ENCODE measurements at regions not wholly inside any gene's neighbourhood (a gene's known extent, or its start where the extent isn't known, plus 50 kb on each side); places are given as distances from the start of the nearest gene placed in this dataset.

DNA sequence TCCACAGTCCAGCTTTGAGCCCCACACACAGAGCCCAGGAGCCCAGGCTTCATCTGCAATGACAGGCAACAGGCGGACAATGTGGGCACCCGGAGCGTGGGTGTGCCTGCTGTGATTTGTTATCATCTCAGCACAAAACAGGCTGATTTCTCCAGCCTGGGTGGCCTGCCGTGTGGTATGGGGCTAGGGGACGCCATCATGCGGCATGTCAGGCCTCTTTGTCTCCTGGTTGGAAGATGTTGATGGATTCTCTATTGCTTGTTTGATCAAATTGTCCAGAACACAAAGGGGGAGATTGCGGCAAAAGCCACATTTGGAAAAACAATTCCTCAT lies 147.1 kb downstream of the KIF26A start:
- no peak for TF ChIP-seq CTCF (conservative IDR thresholded peaks at IDR 0.05; ENCODE audit: low read depth, low read length)
- TF ChIP-seq EZH2 (IDR thresholded peaks at IDR 0.05; ENCODE audit: borderline replicate concordance, low read depth, low read length, poor library complexity, severe bottlenecking): no peak
